K562 (cell line): ENCODE measurements at regions not wholly inside any gene's neighbourhood (a gene's known extent, or its start where the extent isn't known, plus 50 kb on each side); places are given as distances from the start of the nearest gene placed in this dataset.

Experiments used
- ATAC-seq: fragments of 200-7000 bp; cut with Tn5 transposase; 3 replicates; pipeline ENCODE4 v1.9.1; 2020; ENCODE audit warnings: moderate library complexity
- BruUV-seq: library from RNA; stranded (reverse); fragments of 400-500 nt; replicated peaks from 2 replicates; lab custom pipeline; 2021; lab: Mats Ljungman, UMichigan
- CTCF ChIA-PET: fragments of 300-600 bp; formaldehyde crosslinking; extraction: SDS; loops from one replicate; lab custom pipeline; 2021; ENCODE audit warnings: low intra/inter-chr PET ratio; lab: Yijun Ruan, JAX
- POLR2A ChIA-PET: fragments of 300-600, 350-650 bp; sonication (Branson Sonifier 250); formaldehyde crosslinking; extraction: SDS; loops from one replicate; lab custom pipeline; 2021; ENCODE audit warnings: antibody characterized with exemption, inconsistent platforms; lab: Yijun Ruan, JAX
- DNase-seq, 4 experiments: peaks; one replicate each; pipeline versions ENCODE4 v3.0.0 to v3.0.0-alpha.2; 2011 to 2018; ENCODE audit warnings: low spot score in 3 of 4, mixed read lengths in 3 of 4; ENCODE audit errors: extremely low read depth in 1 of 4
- FAIRE-seq: peaks from 2 replicates; lab custom pipeline; 2011; peaks lifted over from hg19 to GRCh38; lab: Jason Lieb, UNC
- H2AFZ ChIP-seq: 2 replicates; pipeline ENCODE4 v1.6.0; 2011; ENCODE audit warnings: low read depth, low read length, control low read depth, inconsistent platforms
- H3K27ac ChIP-seq: fragments of 200-600 bp; 3 replicates; pipeline ENCODE4 v1.8.0; 2011; ENCODE audit warnings: low read depth, mild to moderate bottlenecking, control low read depth, inconsistent platforms, low read length, moderate library complexity, mixed read lengths; ENCODE audit errors: extremely low read depth
- H3K27me3 ChIP-seq, 2 experiments: fragments of 300-600 bp in 1 of 2; 2 replicates in 1 of 2; 3 replicates in 1 of 2; pipeline versions ENCODE4 v1.6.0 to v1.8.0; 2011; ENCODE audit warnings: inconsistent platforms in 2 of 2, low read length in 2 of 2, mild to moderate bottlenecking in 1 of 2, mixed read lengths in 1 of 2, moderate library complexity in 1 of 2; ENCODE audit not compliant: control insufficient read depth in 2 of 2, insufficient read depth in 2 of 2
- H3K36me3 ChIP-seq: fragments of 300-600 bp; 3 replicates; pipeline ENCODE4 v1.8.0; 2011; ENCODE audit warnings: mild to moderate bottlenecking, low read length, inconsistent platforms; ENCODE audit not compliant: control insufficient read depth, insufficient read depth
- H3K4me1 ChIP-seq, 2 experiments: fragments of 200-600 bp in 1 of 2; replicated peaks in 1 of 2; 2 replicates in 1 of 2; 3 replicates in 1 of 2; pipeline versions ENCODE4 v1.5.1 to v1.8.0; 2011; ENCODE audit warnings: inconsistent platforms in 2 of 2, low read length in 2 of 2, mild to moderate bottlenecking in 1 of 2, mixed read lengths in 1 of 2, moderate library complexity in 1 of 2; ENCODE audit not compliant: control insufficient read depth in 2 of 2, insufficient read depth in 2 of 2
- H3K4me2 ChIP-seq: 2 replicates; pipeline ENCODE4 v1.6.1; 2011; ENCODE audit warnings: low read length, control low read depth, inconsistent platforms, mixed read lengths; ENCODE audit not compliant: insufficient read depth
- H3K4me3 ChIP-seq: fragments of 200-600 bp; sonication (generic), shearing (Covaris generic); 2 replicates; pipeline ENCODE4 v1.5.1; 2016; ENCODE audit warnings: control low read depth, inconsistent platforms
- H3K79me2 ChIP-seq: fragments of 200-600 bp; 3 replicates; pipeline ENCODE4 v1.8.0; 2011; ENCODE audit warnings: low read length, inconsistent platforms; ENCODE audit not compliant: control insufficient read depth, insufficient read depth
- H3K9ac ChIP-seq, 2 experiments: 2 replicates each; pipeline versions ENCODE4 v1.6.0 to v1.6.1; 2011; ENCODE audit warnings: low read depth in 2 of 2, low read length in 2 of 2, control low read depth in 1 of 2, inconsistent platforms in 1 of 2, mild to moderate bottlenecking in 1 of 2, mixed read lengths in 1 of 2; ENCODE audit not compliant: insufficient read depth in 1 of 2
- H3K9me1 ChIP-seq: one replicate; pipeline ENCODE4 v1.6.0; 2011; ENCODE audit warnings: inconsistent platforms, mild to moderate bottlenecking, low read length, moderate library complexity; ENCODE audit not compliant: control insufficient read depth, insufficient read depth
- H3K9me3 ChIP-seq: replicated peaks from 2 replicates; pipeline ENCODE4 v1.5.1; 2011; ENCODE audit warnings: low read depth, low read length, inconsistent platforms; ENCODE audit not compliant: control insufficient read depth, insufficient read depth
- H4K20me1 ChIP-seq: replicated peaks from 2 replicates; pipeline ENCODE4 v1.6.1; 2011; ENCODE audit warnings: low read length, inconsistent platforms, mixed read lengths; ENCODE audit not compliant: control insufficient read depth, insufficient read depth
- BRCA1 ChIP-seq, 2 experiments: fragments of 450-650 bp in 1 of 2; sonication (generic) in 1 of 2; formaldehyde crosslinking in 1 of 2; IDR thresholded peaks; 2 replicates each; pipeline versions ENCODE4 v1.5.0 to v1.6.1; 2017 to 2020; ENCODE audit warnings: mild to moderate bottlenecking in 1 of 2, missing genetic modification reagents in 1 of 2
- CCAR2 ChIP-seq: fragments of 200-400 bp; formaldehyde crosslinking; IDR thresholded peaks from 2 replicates; pipeline ENCODE4 v1.6.1; 2017; ENCODE audit warnings: mild to moderate bottlenecking, low read depth, low read length
- CHD7 ChIP-seq: fragments of 200-600 bp; sonication (generic); IDR thresholded peaks from one replicate; pipeline ENCODE4 v1.6.1; 2012; ENCODE audit warnings: mild to moderate bottlenecking, low read depth, low read length, inconsistent platforms
- HCFC1 ChIP-seq: IDR thresholded peaks from 2 replicates; pipeline ENCODE4 v1.6.1; 2012; ENCODE audit warnings: low read depth, low read length, improper control_type of control experiment
- HDAC6 ChIP-seq: IDR thresholded peaks from 2 replicates; pipeline ENCODE4 v1.6.1; 2012; ENCODE audit warnings: low read depth, mild to moderate bottlenecking, control low read depth, inconsistent platforms, low read length, moderate library complexity
- HDGF ChIP-seq: fragments of 450-650 bp; IDR thresholded peaks from 2 replicates; pipeline ENCODE4 v1.6.1; 2016
- HMG20A ChIP-seq: fragments of 450-650 bp; formaldehyde crosslinking; conservative IDR thresholded peaks from 2 replicates; pipeline ENCODE4 v1.4.0; 2020; ENCODE audit warnings: mild to moderate bottlenecking, mixed read lengths
- LARP7 ChIP-seq: fragments of 450-650 bp; IDR thresholded peaks from 2 replicates; pipeline ENCODE4 v1.6.1; 2016
- MEF2A ChIP-seq: IDR thresholded peaks from 2 replicates; pipeline ENCODE4 v1.6.1; 2011; ENCODE audit warnings: low read depth, mild to moderate bottlenecking, low read length, moderate library complexity; ENCODE audit not compliant: control insufficient read depth
- SRF ChIP-seq, 2 experiments: fragments of 250-450, 450-650 bp in 1 of 2; sonication (Bioruptor Pico) in 1 of 2; sonication (generic) in 1 of 2; formaldehyde crosslinking; IDR thresholded peaks; 2 replicates each; pipeline versions ENCODE4 v1.5.0 to v1.5.1; 2020 to 2022; ENCODE audit warnings: mild to moderate bottlenecking in 1 of 2, missing genetic modification reagents in 1 of 2
- USF2 ChIP-seq: sonication (generic); formaldehyde crosslinking; IDR thresholded peaks from 2 replicates; pipeline ENCODE4 v1.5.0; 2020; ENCODE audit warnings: missing genetic modification reagents
- ZNF24 ChIP-seq: fragments of 450-650 bp; IDR thresholded peaks from 2 replicates; pipeline ENCODE4 v1.6.1; 2016
- ZNF699 ChIP-seq: fragments of 250-450 bp; sonication (Bioruptor Pico); IDR thresholded peaks from 2 replicates; pipeline ENCODE4 v1.8.0; 2021; ENCODE audit warnings: mild to moderate bottlenecking, moderate library complexity; ENCODE audit not compliant: insufficient replicate concordance
- WGBS: fragments of 100-300 bp; shearing (Covaris generic); methylation state at CpG from one replicate; pipeline ENCODE4 v1.1.6; 2016; ENCODE audit warnings: low coverage, mixed read lengths; ENCODE audit not compliant: insufficient coverage; ENCODE audit errors: missing lambda C conversion rate; 5-methylcytosine and 5-hydroxymethylcytosine counted together
- in situ Hi-C: fragments of 300-500 bp; cut with MboI; formaldehyde crosslinking; loops from 4 replicates; pipeline ENCODE4 v1.15.0; 2018; ENCODE audit warnings: inconsistent platforms, mixed read lengths
- intact Hi-C: fragments of 100-400 bp; cut with micrococcal nuclease; formaldehyde crosslinking; loops from 2 replicates; pipeline ENCODE4 v1.14.2; 2022

- intact Hi-C loops, result no loop called here
- TF ChIP-seq HDGF (no peak), HDAC6 (no peak), HCFC1 (no peak), CCAR2 (no peak), SRF (CRISPR knock-in tag; IDR thresholded peaks at IDR 0.05) (no peak), USF2 (CRISPR knock-in tag) (no peak), BRCA1 (IDR thresholded peaks at IDR 0.05) (no peak), BRCA1 (CRISPR knock-in tag; IDR thresholded peaks at IDR 0.05) (no peak), LARP7 (no peak), HMG20A (CRISPR knock-in tag) (no peak), MEF2A (no peak), ZNF24 (no peak), CHD7 (no peak), ZNF699 (CRISPR knock-in tag) (no peak)
Measured at GRCh38 chr18:10271481-10271880, 183.0 kb upstream of the APCDD1 start.

More at GRCh38 chr18:10271481-10271880, 183.0 kb upstream of the APCDD1 start:
- Histone ChIP-seq H3K27me3 (peaks cover 8 to 34% of the 10 kb centered on the region in 2 experiments; a peak in 3 of 5 replicates), H3K9me3 (no peaks in the 10 kb centered on the region), H3K36me3 (no peaks in the 10 kb centered on the region), H3K4me2 (no peak overlapping the region), H3K4me1 (no peaks in the 10 kb centered on the region), H4K20me1 (no peaks in the 10 kb centered on the region), H3K9me1 (no peaks in the 10 kb centered on the region), H3K9ac (no peak overlapping the region), H2AFZ (no peak overlapping the region), H3K79me2 (no peaks in the 10 kb centered on the region), H3K27ac (no peak overlapping the region), H3K4me3 (no peak overlapping the region)
- BruUV-seq, result no TSS peak
- WGBS, result 3% methylated on average over 4 of the region's 4 CpGs
- FAIRE-seq, result no peak
- POLR2A ChIA-PET, result interaction anchor here (0.6 to 1.8 kb wide), 4 partner anchors 13 to 217 kb away, joined by 3 to 6 read pairs (median 4); no protein-coding TSS in a partner anchor
- ATAC-seq, result no peak
- CTCF ChIA-PET, result no interaction called here
- no peak for DNase-seq
- in situ Hi-C loops, result no loop called here
